Vagina (tissue), 2 donors: ENCODE measurements at regions not wholly inside any gene's neighbourhood (a gene's known extent, or its start where the extent isn't known, plus 50 kb on each side); places are given as distances from the start of the nearest gene placed in this dataset.

Experiments
- CTCF ChIP-seq, 3 experiments: fragments of 450-650 bp in 2 of 3; fragments of 200-600 bp in 1 of 3; sonication (generic) in 1 of 3; IDR thresholded peaks; one replicate each; pipeline ENCODE4 v1.5.1; 2017 to 2019; ENCODE audit warnings: antibody characterized with exemption in 3 of 3, mild to moderate bottlenecking in 2 of 3, moderate library complexity in 2 of 3
- POLR2A ChIP-seq, 2 donors: fragments of 450-650 bp; IDR thresholded peaks; one replicate each; pipeline ENCODE4 v1.6.1; 2017; ENCODE audit warnings: antibody characterized with exemption in 2 of 2, mild to moderate bottlenecking in 2 of 2, moderate library complexity in 2 of 2
- POLR2AphosphoS5 ChIP-seq, 2 donors: sonication (generic); formaldehyde crosslinking; IDR thresholded peaks; one replicate each; pipeline ENCODE4 v1.9.0; 2017; ENCODE audit warnings: antibody characterized with exemption in 2 of 2, mild to moderate bottlenecking in 2 of 2, low read depth in 1 of 2; ENCODE audit not compliant: insufficient read depth in 1 of 2

GRCh38 chr1:95643071-95643470 lies 409.1 kb downstream of the RWDD3 start:
- TF ChIP-seq POLR2A (IDR thresholded peaks at IDR 0.05) (no peak), CTCF (IDR thresholded peaks at IDR 0.05) (no peak), POLR2AphosphoS5 (IDR thresholded peaks at IDR 0.05; ENCODE audit: insufficient read depth in 1 of 2, low read depth in 1 of 2) (no peak)
